C4-2B (cell line): ENCODE measurements at regions not wholly inside any gene's neighbourhood (a gene's known extent, or its start where the extent isn't known, plus 50 kb on each side); places are given as distances from the start of the nearest gene placed in this dataset.
"Not testable (repeated sequence)": the region's sequence is repeated elsewhere in the genome, so short reads cannot be mapped to it uniquely, and the experiment has no call there.

Experiments used
- H3K27ac ChIP-seq: fragments of 450-650 bp; 2 replicates; pipeline ENCODE4 v1.5.1; 2017
- ZFX ChIP-seq: fragments of 450-650 bp; IDR thresholded peaks from 2 replicates; pipeline ENCODE4 v1.6.1; 2017
- TF ChIP-seq, protein P1 (sequence below): fragments of 450-650 bp; conservative IDR thresholded peaks from 2 replicates; pipeline ENCODE4 v1.5.1; 2017; ENCODE audit warnings: mild to moderate bottlenecking

DNA sequence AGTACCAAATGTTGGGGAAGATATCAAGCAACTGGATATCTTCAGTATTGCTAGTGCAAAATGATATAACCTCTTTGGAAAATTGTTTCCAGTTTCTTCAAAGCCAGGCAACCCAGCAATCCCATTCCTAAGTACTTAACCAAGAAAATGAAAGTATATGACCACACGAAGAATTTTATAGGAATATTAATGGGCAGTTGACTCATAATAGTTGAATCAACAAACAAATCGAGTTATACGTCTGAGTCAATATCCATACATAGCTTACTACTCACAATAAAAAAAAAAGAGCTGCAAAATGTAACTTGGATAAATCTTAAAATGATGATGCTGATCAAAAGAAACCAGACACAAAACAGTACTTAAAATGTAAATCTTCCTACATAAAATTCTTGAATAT is 810.4 kb downstream of the METTL4 start:
- TF ChIP-seq ZFX, result no peak
- TF ChIP-seq, protein P1, sequence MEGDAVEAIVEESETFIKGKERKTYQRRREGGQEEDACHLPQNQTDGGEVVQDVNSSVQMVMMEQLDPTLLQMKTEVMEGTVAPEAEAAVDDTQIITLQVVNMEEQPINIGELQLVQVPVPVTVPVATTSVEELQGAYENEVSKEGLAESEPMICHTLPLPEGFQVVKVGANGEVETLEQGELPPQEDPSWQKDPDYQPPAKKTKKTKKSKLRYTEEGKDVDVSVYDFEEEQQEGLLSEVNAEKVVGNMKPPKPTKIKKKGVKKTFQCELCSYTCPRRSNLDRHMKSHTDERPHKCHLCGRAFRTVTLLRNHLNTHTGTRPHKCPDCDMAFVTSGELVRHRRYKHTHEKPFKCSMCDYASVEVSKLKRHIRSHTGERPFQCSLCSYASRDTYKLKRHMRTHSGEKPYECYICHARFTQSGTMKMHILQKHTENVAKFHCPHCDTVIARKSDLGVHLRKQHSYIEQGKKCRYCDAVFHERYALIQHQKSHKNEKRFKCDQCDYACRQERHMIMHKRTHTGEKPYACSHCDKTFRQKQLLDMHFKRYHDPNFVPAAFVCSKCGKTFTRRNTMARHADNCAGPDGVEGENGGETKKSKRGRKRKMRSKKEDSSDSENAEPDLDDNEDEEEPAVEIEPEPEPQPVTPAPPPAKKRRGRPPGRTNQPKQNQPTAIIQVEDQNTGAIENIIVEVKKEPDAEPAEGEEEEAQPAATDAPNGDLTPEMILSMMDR, result no peak

DNA sequence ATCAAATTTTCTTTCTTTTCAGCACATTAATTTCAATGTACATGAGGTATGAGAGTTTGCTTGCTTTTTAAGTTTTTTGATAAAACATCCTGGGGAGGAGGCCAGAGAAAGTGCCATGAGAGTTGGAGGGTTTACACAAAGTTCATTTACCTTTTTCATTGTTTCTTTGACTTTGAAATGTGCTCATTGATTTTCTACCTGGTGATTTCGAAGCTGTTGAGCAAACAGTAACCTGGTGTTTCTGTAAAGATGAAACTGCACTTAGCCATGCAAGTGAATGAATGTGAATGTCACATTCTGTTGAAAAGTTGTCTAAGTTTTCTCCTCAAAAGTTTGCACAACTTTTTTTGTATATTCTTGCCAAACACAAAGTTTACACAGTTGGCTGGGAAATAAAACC is 797.0 kb downstream of the METTL4 start:
- TF ChIP-seq ZFX, result no peak
- TF ChIP-seq, protein P1, result no peak
- no peak overlapping the region for H3K27ac ChIP-seq

More for the DNA sequence above, 810.4 kb downstream of the METTL4 start:
- no peak overlapping the region for H3K27ac ChIP-seq

DNA sequence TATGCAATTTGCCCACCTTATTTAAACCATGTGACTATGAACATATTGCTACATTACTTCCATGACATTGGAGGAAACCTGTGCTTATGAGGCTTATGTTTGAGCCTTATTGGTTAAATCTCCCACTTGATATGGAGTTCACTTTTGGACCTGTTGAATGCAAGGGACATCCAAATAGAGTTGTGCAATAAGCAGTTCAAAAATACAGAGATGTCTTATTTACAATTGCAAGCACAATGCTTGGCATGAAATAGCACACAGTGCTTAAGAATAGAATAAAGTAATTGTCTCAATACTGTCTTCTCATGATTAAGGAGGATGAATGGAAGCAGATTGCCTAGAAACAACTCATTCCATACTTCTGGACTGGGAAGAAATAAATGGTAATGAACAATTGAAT is 793.5 kb downstream of the METTL4 start:
- H3K27ac ChIP-seq, result no peak overlapping the region

DNA sequence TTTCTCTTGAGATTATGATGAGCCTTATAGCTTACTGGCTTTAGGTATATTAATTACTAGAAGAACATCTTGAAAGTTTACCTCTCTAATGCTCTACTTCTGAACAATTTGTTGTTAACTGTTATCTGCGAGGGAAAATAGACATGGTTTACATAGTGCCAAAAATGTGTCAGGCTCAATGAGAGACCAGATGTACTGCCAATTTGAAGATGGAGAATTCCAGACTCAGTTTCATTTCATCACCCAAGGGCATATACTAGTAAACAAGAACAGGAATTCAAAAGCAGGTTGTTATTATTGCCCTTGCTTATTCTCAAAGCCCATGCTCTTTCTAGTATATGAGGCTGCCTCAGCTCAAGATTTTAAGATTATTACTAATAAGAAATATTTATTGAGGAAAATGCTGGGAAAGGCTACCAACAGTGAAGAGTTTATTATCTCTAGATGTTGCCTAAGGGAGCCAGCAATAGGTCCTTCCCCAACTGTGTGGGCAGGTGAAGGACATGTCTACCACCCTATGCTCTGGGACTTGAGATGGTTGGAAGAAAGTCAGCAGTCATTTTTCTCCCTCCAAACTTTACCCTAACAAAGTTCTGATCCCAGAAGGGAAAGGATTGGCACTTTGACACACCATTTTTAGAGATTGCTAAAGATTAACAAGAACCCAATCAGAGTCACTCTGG is 792.7 kb downstream of the METTL4 start:
- TF ChIP-seq ZFX, result no peak
- TF ChIP-seq, protein P1, result no peak
- no peak overlapping the region for H3K27ac ChIP-seq

More for the DNA sequence above, 793.5 kb downstream of the METTL4 start:
- TF ChIP-seq, protein P1, result no peak
- no peak for TF ChIP-seq ZFX

DNA sequence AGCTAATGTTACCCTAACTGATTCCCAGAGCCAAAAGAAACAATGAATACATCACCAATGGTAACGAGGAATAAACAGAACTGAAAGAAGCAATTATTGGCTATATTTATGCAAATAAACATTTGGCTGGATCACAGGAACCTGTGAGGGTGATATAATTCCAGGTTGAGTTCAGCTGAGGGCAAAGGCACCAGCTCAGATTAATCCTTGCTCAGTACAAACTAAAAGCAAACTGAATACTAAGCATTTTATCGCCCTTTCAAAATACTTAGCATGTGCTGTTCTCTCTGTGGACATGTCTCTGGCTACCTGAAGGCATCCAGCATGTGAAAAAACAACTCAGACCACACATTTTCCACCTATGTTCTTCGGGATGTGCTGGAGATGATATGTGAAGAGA is 791.7 kb downstream of the METTL4 start:
- TF ChIP-seq, protein P1, result no peak
- no peak for TF ChIP-seq ZFX
- H3K27ac ChIP-seq, result no peak overlapping the region

DNA sequence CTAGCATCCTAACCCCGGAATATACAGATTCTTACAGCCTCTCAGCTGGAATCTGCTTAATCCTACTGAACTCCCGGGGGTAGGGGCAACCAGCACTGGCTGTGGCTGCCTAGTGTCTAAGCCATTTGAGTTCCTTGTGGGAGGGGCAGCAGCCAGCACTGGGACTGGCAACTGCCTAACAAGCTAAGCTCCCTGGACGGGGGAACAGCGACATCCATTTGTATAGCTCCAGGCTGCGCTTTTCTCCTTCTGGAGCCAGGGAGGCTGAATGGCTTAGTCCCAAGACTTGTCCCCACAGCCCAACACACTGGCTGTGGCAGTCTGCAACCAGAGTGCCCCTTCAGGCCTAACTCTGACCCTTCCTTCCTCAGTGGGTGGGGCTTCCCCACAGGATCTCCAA is 787.2 kb downstream of the METTL4 start:
- TF ChIP-seq, protein P1, result no peak
- TF ChIP-seq ZFX, result no peak
- no peak overlapping the region for H3K27ac ChIP-seq

DNA sequence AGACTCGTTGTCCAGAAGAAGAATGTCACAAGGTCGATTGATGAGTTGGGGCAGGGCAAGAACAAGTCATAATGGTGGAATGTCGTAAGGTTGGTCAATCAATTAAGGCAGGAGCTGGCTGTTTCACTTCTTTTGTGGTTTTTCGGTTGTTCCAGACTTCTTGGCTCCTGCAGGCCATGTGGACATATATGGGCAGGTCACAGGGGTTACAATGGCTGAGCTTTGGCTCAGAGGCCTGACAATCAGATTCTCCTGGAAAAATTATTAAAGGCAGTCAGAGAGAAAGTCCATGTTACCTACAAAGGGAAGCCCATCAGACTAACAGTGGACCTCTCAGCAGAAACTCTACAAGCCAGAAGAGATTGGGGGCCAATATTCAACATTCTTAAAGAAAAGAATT is 785.3 kb downstream of the METTL4 start:
- not testable (repeated sequence) for H3K27ac ChIP-seq

DNA sequence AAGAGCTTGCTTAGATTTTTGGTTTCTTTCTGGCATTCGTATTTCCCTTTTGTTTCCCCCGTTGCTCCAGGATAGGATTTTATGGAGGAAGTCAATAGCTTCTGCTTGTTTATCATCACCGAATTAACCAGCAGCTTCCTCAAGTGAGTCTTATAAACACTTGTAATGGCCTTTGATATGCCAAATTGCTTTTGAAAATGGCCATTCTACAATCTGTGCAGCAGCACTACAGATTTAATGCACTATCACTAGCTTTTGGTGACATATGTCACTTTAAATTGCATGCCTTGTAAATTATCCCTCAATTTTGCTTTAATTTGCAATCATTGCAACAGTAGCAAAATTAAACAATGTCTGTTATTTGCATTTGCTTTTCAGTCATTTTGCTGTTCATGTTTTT is 774.7 kb downstream of the METTL4 start:
- TF ChIP-seq ZFX, result no peak
- no peak overlapping the region for H3K27ac ChIP-seq

DNA sequence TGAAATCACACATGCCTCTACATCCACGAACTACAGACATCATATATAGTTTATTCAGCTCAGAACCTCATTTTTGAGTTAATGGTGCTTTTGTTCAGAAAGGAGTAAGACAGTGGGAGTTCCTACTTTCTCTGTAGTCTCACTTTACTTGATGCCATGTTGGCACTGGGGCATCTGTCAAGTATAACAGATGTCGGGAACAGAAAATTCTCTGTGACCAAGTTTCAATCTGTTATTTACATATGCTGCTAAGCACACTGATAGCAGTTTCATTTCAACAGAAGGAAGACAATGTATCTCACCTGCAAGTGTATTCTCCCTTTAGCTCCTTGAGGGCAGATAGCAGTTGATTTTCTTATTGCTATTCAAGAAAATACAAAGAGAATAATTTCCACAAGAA is 774.1 kb downstream of the METTL4 start:
- TF ChIP-seq ZFX, result no peak
- TF ChIP-seq, protein P1, result no peak
- H3K27ac ChIP-seq, result no peak overlapping the region
